Thoracic aorta (tissue), 2 donors: ENCODE measurements at regions not wholly inside any gene's neighbourhood (a gene's known extent, or its start where the extent isn't known, plus 50 kb on each side); places are given as distances from the start of the nearest gene placed in this dataset.
A peak's percentile ranks its signal among the peaks of the same experiment; 100 is the strongest.
"Not testable (repeated sequence)": the region's sequence is repeated elsewhere in the genome, so short reads cannot be mapped to it uniquely, and the experiment has no call there.

Source experiments
- ATAC-seq: fragments of 150-250 bp; one replicate; pipeline ENCODE4 v1.8.0; 2017; ENCODE audit warnings: low read depth; ENCODE audit not compliant: insufficient number of reproducible peaks, low FRiP score
- DNase-seq: peaks from one replicate; pipeline ENCODE4 v3.0.0-alpha.2; 2020; ENCODE audit warnings: low spot score
- H3K27ac ChIP-seq, 2 donors: fragments of 200-600 bp; sonication (generic); 1 replicate in 1 of 2; 2 replicates in 1 of 2; pipeline ENCODE4 v1.5.1; 2016; ENCODE audit warnings: mild to moderate bottlenecking in 2 of 2, moderate library complexity in 2 of 2
- H3K27me3 ChIP-seq: fragments of 200-600 bp; sonication (generic); replicated peaks from 2 replicates; pipeline ENCODE4 v1.6.0; 2016; ENCODE audit warnings: mild to moderate bottlenecking; ENCODE audit not compliant: insufficient read depth
- H3K36me3 ChIP-seq: fragments of 200-600 bp; sonication (generic); one replicate; pipeline ENCODE4 v1.5.1; 2016
- H3K4me1 ChIP-seq, 2 donors: fragments of 200-600 bp; sonication (generic); 1 replicate in 1 of 2; 2 replicates in 1 of 2; pipeline versions ENCODE4 v1.5.1 to v1.6.0; 2016; ENCODE audit warnings: low read depth in 2 of 2, mild to moderate bottlenecking in 1 of 2; ENCODE audit not compliant: control insufficient read depth in 1 of 2
- H3K4me3 ChIP-seq: fragments of 200-600 bp; sonication (generic); 2 replicates; pipeline ENCODE4 v1.5.1; 2016; ENCODE audit warnings: mild to moderate bottlenecking
- H3K9me3 ChIP-seq: fragments of 200-600 bp; sonication (generic); 2 replicates; pipeline ENCODE4 v1.5.1; 2016
- TF ChIP-seq, protein P1 (sequence below): fragments of 200-600 bp; sonication (generic); IDR thresholded peaks from one replicate; pipeline ENCODE4 v1.5.1; 2019; ENCODE audit warnings: antibody characterized with exemption

DNA sequence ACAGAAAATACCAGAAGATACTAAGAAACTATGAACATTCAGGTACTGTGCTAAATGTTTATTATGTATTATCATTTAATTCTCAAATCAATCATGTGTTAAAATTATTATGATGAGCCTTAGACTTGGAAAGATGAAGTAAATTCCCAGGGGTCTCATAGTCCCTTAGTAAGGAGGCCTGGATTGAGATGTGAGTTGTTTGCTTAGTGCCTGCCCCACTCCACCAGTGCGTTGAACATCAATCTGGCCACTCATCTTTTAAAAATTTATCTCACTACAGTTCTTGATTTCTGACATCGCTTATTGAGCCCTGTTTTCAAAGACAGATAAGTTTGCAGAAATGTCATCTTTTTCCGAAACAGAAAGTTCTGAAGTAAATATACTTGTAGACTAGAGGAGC is 618.4 kb upstream of the SEMA3D start:
- TF ChIP-seq, protein P1, sequence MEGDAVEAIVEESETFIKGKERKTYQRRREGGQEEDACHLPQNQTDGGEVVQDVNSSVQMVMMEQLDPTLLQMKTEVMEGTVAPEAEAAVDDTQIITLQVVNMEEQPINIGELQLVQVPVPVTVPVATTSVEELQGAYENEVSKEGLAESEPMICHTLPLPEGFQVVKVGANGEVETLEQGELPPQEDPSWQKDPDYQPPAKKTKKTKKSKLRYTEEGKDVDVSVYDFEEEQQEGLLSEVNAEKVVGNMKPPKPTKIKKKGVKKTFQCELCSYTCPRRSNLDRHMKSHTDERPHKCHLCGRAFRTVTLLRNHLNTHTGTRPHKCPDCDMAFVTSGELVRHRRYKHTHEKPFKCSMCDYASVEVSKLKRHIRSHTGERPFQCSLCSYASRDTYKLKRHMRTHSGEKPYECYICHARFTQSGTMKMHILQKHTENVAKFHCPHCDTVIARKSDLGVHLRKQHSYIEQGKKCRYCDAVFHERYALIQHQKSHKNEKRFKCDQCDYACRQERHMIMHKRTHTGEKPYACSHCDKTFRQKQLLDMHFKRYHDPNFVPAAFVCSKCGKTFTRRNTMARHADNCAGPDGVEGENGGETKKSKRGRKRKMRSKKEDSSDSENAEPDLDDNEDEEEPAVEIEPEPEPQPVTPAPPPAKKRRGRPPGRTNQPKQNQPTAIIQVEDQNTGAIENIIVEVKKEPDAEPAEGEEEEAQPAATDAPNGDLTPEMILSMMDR: no peak
- no peaks in the 10 kb centered on the region for H3K36me3 ChIP-seq
- no peaks in the 10 kb centered on the region for H3K9me3 ChIP-seq
- no peaks in the 10 kb centered on the region for H3K27me3 ChIP-seq
- ATAC-seq (no peak), DNase-seq (no peak)
- H3K4me1 ChIP-seq: peaks cover 0 to 5% of the 10 kb centered on the region in 2 donors
- H3K4me3 ChIP-seq: no peak overlapping the region
- peak overlapping the region in 1 of 2 donors; percentile 10 for H3K27ac ChIP-seq

DNA sequence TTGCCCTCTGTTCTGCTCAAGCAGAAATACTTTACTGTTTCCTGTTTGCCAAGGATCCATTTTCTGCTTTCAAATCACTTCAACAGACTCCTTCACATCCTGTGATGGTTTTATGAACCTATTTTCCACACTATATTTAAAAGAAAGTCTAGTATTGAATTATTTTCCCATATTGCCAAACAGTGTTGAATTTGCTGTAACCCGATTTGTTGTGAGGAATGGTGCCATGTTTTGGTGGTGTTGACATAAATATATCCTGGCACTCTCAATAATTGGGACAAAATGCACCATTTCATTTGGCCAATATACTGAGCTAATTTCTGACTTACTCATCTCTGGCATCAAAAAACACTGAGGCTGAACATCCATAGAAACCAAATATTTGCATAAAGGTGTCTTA is 615.4 kb upstream of the SEMA3D start:
- no peak for ATAC-seq
- no peaks in the 10 kb centered on the region for H3K36me3 ChIP-seq

DNA sequence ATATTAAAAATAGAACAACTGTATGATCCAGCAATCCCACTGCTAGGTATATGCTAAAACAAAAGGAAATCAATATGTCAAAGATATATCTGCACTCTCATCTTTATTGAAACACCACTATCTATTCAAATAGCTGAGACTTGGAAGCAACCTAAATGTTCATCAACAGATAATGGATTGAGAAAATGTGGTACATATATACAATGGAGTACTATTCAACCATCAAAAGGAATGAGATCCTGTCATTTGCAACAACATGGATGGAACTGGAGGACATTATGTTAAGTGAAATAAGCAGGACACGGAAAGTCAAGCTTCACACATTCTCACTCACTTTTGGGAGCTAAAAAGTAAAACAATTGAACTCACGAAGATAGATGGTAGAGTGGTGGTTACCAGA is 610.1 kb upstream of the SEMA3D start:
- no peak overlapping the region for H3K4me3 ChIP-seq
- H3K9me3 ChIP-seq: no peaks in the 10 kb centered on the region
- TF ChIP-seq, protein P1: no peak
- H3K27me3 ChIP-seq: no peaks in the 10 kb centered on the region
- DNase-seq (no peak), ATAC-seq (no peak)
- no peaks in the 10 kb centered on the region for H3K36me3 ChIP-seq
- H3K4me1 ChIP-seq: no peaks in the 10 kb centered on the region
- no peak overlapping the region for H3K27ac ChIP-seq

More for the DNA sequence above, 615.4 kb upstream of the SEMA3D start:
- Histone ChIP-seq H3K27me3 (no peaks in the 10 kb centered on the region), H3K4me3 (no peak overlapping the region), H3K27ac (no peak overlapping the region), H3K4me1 (peaks cover 0 to 5% of the 10 kb centered on the region in 2 donors), H3K9me3 (no peaks in the 10 kb centered on the region)
- no peak for DNase-seq
- TF ChIP-seq, protein P1: no peak

DNA sequence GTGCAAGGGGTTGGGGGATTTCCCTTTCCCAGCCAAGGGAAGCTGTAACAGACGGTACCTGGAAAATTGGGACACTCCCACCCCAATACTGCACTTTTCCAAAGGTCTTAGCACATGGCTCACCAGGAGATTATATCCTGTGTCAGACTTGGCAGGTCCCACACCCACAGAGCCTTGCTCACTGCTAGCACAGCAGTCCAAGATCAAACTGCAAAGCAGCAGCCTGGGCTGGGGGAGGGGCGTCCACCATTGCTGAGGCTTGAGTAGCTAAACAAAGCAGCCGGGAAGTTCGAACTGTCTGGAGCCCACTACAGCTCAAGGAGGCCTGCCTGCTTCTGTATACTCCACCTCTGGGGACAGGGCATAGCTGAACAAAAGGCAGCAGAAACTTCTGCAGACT is 604.2 kb upstream of the SEMA3D start:
- not testable (repeated sequence) for H3K27me3 ChIP-seq, H3K4me1 ChIP-seq, H3K36me3 ChIP-seq, H3K27ac ChIP-seq, H3K9me3 ChIP-seq, ATAC-seq, DNase-seq, H3K4me3 ChIP-seq

DNA sequence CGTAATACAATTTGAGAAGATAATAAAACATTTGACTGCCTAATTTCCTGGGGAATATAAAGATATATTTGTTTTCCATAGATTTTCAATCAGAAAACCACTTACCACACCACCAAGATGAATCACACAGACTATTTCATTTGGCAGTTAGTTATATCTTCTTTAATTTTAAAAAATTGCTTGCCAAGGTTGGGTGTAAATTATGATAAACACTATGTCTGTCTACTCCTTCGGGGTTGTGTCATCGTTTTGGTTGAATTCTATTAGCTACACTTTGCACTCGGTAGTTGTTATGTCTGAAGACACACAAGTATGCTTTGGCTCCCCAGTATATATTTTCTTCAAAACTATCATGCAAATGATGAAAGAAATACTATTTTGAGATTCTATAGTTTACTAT is 594.8 kb upstream of the SEMA3D start:
- Histone ChIP-seq H3K36me3 (no peaks in the 10 kb centered on the region), H3K27me3 (no peaks in the 10 kb centered on the region), H3K4me3 (no peak overlapping the region), H3K9me3 (peaks cover 3% of the 10 kb centered on the region), H3K27ac (no peak overlapping the region), H3K4me1 (no peaks in the 10 kb centered on the region)
- TF ChIP-seq, protein P1: no peak
- ATAC-seq (no peak), DNase-seq (no peak)

DNA sequence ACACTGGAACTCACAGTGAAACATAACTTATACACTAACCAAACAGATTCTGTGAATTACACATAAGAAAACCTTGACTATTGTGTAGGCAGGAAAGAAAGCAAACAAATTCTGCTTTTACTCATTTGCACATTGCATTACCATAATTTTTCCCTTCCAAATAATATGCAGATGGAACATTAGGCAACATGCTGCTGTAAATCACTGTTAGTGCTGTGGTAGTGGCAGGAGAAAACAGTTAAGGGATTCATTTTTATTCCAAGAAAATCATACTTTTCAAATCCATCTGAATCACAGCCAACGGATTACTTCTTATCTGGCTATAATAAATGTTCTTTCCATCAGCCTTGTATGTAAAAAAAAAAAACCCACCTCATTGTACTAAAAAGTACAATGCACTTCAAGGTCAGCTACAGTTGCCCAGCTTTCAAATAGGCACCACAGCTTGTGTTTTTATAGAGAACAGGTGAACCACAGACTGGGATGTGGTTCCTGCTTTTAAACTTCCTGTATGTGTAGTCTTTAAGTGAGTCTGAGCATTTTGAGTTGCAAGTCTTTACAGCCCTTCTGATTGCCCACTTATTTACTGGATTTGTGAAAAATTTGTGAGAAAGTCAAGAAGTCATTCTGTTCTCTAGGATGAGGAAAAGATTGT is 590.0 kb upstream of the SEMA3D start:
- ATAC-seq: no peak
- TF ChIP-seq, protein P1: no peak
- no peak for DNase-seq
- Histone ChIP-seq H3K9me3 (no peaks in the 10 kb centered on the region), H3K27ac (no peak overlapping the region), H3K27me3 (no peaks in the 10 kb centered on the region), H3K4me3 (no peak overlapping the region), H3K4me1 (no peaks in the 10 kb centered on the region), H3K36me3 (no peaks in the 10 kb centered on the region)
